Astrocyte (in vitro differentiated cells and primary cell): ENCODE measurements at regions not wholly inside any gene's neighbourhood (a gene's known extent, or its start where the extent isn't known, plus 50 kb on each side); places are given as distances from the start of the nearest gene placed in this dataset.
A peak's percentile ranks its signal among the peaks of the same experiment; 100 is the strongest.

Experiments
- DNase-seq: peaks from one replicate; pipeline ENCODE4 v3.0.0-alpha.2; 2010; ENCODE audit warnings: low read depth
- FAIRE-seq: peaks from 2 replicates; lab custom pipeline; 2011; peaks lifted over from hg19 to GRCh38; lab: Jason Lieb, UNC
- H2AFZ ChIP-seq: 2 replicates; pipeline ENCODE4 v1.6.0; 2012; ENCODE audit warnings: low read depth, low read length, inconsistent platforms
- H3K27ac ChIP-seq: 2 replicates; pipeline ENCODE4 v1.5.1; 2011; ENCODE audit warnings: low read depth, low read length, inconsistent platforms
- H3K27me3 ChIP-seq: 2 replicates; pipeline ENCODE4 v1.6.0; 2011; ENCODE audit warnings: low read length, inconsistent platforms; ENCODE audit not compliant: insufficient read depth
- H3K36me3 ChIP-seq: 2 replicates; pipeline ENCODE4 v1.5.1; 2011; ENCODE audit warnings: low read length, inconsistent platforms; ENCODE audit not compliant: insufficient read depth
- H3K4me1 ChIP-seq: 2 replicates; pipeline ENCODE4 v1.5.1; 2011; ENCODE audit warnings: low read length, inconsistent platforms; ENCODE audit not compliant: insufficient read depth
- H3K4me2 ChIP-seq: 2 replicates; pipeline ENCODE4 v1.6.0; 2012; ENCODE audit warnings: low read length, inconsistent platforms
- H3K4me3 ChIP-seq: 2 replicates; pipeline ENCODE4 v1.5.1; 2011; ENCODE audit warnings: low read depth, mild to moderate bottlenecking, low read length, inconsistent platforms; ENCODE audit not compliant: insufficient read depth
- H3K79me2 ChIP-seq: 2 replicates; pipeline ENCODE4 v1.6.0; 2012; ENCODE audit warnings: mild to moderate bottlenecking, low read length, inconsistent platforms; ENCODE audit not compliant: insufficient read depth
- H3K9ac ChIP-seq: 2 replicates; pipeline ENCODE4 v1.6.0; 2012; ENCODE audit warnings: mild to moderate bottlenecking, low read length, inconsistent platforms
- H3K9me3 ChIP-seq: 2 replicates; pipeline ENCODE4 v1.5.1; 2012; ENCODE audit warnings: low read depth, mild to moderate bottlenecking, low read length, inconsistent platforms; ENCODE audit not compliant: insufficient read depth
- H4K20me1 ChIP-seq: 2 replicates; pipeline ENCODE4 v1.6.0; 2012; ENCODE audit warnings: low read length, inconsistent platforms; ENCODE audit not compliant: insufficient read depth
- H3K27ac Mint-ChIP-seq: one replicate; pipeline ENCODE4 v1.8.0; 2021; ENCODE audit warnings: mild to moderate bottlenecking, mixed read lengths; ENCODE audit not compliant: unreplicated experiment
- H3K27me3 Mint-ChIP-seq: one replicate; pipeline ENCODE4 v1.8.0; 2021; ENCODE audit warnings: low read depth, mixed read lengths; ENCODE audit not compliant: unreplicated experiment
- H3K36me3 Mint-ChIP-seq: one replicate; pipeline ENCODE4 v1.8.0; 2021; ENCODE audit warnings: low read depth, mixed read lengths; ENCODE audit not compliant: unreplicated experiment
- H3K4me1 Mint-ChIP-seq: one replicate; pipeline ENCODE4 v1.8.0; 2021; ENCODE audit warnings: low read depth, mixed read lengths; ENCODE audit not compliant: unreplicated experiment
- H3K4me3 Mint-ChIP-seq: one replicate; pipeline ENCODE4 v1.8.0; 2021; ENCODE audit warnings: mild to moderate bottlenecking, moderate library complexity, mixed read lengths; ENCODE audit not compliant: unreplicated experiment
- H3K9me3 Mint-ChIP-seq: one replicate; pipeline ENCODE4 v1.8.0; 2021; ENCODE audit warnings: mild to moderate bottlenecking, mixed read lengths; ENCODE audit not compliant: unreplicated experiment
- CTCF ChIP-seq: IDR thresholded peaks from 2 replicates; pipeline ENCODE4 v1.5.1; 2011; ENCODE audit warnings: low read depth, mild to moderate bottlenecking, inconsistent platforms, low read length, moderate library complexity; ENCODE audit not compliant: insufficient read depth
- EZH2 ChIP-seq: IDR thresholded peaks from 2 replicates; pipeline ENCODE4 v1.6.1; 2012; ENCODE audit warnings: mild to moderate bottlenecking, low read length, inconsistent platforms; ENCODE audit not compliant: insufficient read depth

GRCh38 chr11:69572861-69573260 lies 68.1 kb upstream of the CCND1 start:
- no peak for DNase-seq
- Histone ChIP-seq H3K4me1 (peaks cover 4% of the 10 kb centered on the region), H3K27me3 (no peaks in the 10 kb centered on the region), H3K9ac (no peak overlapping the region), H3K27ac (no peak overlapping the region), H3K9me3 (no peaks in the 10 kb centered on the region), H3K79me2 (no peaks in the 10 kb centered on the region), H2AFZ (no peak overlapping the region), H4K20me1 (no peaks in the 10 kb centered on the region), H3K4me2 (no peak overlapping the region), H3K36me3 (no peaks in the 10 kb centered on the region), H3K4me3 (no peak overlapping the region)
- H3K27me3 Mint-ChIP-seq = peaks cover 77% of the 10 kb centered on the region
- no peak overlapping the region for H3K4me3 Mint-ChIP-seq
- peak overlapping the region; percentile 9 for H3K27ac Mint-ChIP-seq
- H3K36me3 Mint-ChIP-seq = no peaks in the 10 kb centered on the region
- FAIRE-seq = no peak
- H3K4me1 Mint-ChIP-seq = peaks cover 4% of the 10 kb centered on the region
- H3K9me3 Mint-ChIP-seq = peaks cover 11% of the 10 kb centered on the region
- TF ChIP-seq EZH2 (no peak), CTCF (no peak)

- Mint-ChIP-seq H3K27me3 (peaks cover 77% of the 10 kb centered on the region), H3K4me1 (no peaks in the 10 kb centered on the region), H3K9me3 (peaks cover 11% of the 10 kb centered on the region), H3K36me3 (no peaks in the 10 kb centered on the region), H3K27ac (no peak overlapping the region), H3K4me3 (no peak overlapping the region)
- no peak overlapping the region for H3K4me3 ChIP-seq
- no peaks in the 10 kb centered on the region for H3K4me1 ChIP-seq
- FAIRE-seq (no peak), DNase-seq (no peak)
- TF ChIP-seq EZH2 (no peak), CTCF (no peak)
- no peaks in the 10 kb centered on the region for H3K79me2 ChIP-seq
- no peaks in the 10 kb centered on the region for H4K20me1 ChIP-seq
- H3K36me3 ChIP-seq = no peaks in the 10 kb centered on the region
- H3K27ac ChIP-seq = no peak overlapping the region
- no peaks in the 10 kb centered on the region for H3K9me3 ChIP-seq
- no peaks in the 10 kb centered on the region for H3K27me3 ChIP-seq
- H2AFZ ChIP-seq = no peak overlapping the region
- no peak overlapping the region for H3K9ac ChIP-seq
- H3K4me2 ChIP-seq = no peak overlapping the region
These were observed 67.0 kb upstream of the CCND1 start for GRCh38 chr11:69573761-69574607.
